GM12892 (cell line): ENCODE measurements at regions not wholly inside any gene's neighbourhood (a gene's known extent, or its start where the extent isn't known, plus 50 kb on each side); places are given as distances from the start of the nearest gene placed in this dataset.

Source experiments
- POLR2A ChIP-seq: IDR thresholded peaks from 2 replicates; pipeline ENCODE4 v1.6.1; 2011; ENCODE audit warnings: low read depth, low read length, control low read depth
- TAF1 ChIP-seq: IDR thresholded peaks from 2 replicates; pipeline ENCODE4 v1.6.1; 2011; ENCODE audit warnings: low read depth, mild to moderate bottlenecking, control low read depth, low read length, borderline replicate concordance

DNA sequence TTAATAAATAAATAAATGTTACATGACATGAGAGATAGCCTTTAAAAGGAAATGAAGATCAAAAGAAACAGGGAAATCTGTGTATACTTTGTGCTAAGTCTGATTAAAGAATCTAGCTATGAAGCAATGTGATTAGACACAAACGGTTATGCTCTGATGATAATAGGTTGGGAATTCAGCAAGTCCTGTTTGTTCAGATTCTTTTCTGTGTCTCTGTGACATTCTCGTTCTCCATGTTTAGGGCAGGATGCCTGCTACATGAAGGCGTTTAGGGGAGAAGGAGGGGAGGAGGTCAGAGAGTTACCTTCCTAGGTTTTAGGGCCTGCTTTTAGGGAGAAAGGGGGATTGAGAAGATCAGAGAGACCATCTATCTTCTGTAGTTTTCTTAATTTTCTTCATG lies 555.3 kb downstream of the DNAJB9 start:
- TF ChIP-seq POLR2A = no peak
- no peak for TF ChIP-seq TAF1
